GM19324 (cell line): ENCODE measurements at regions not wholly inside any gene's neighbourhood (a gene's known extent, or its start where the extent isn't known, plus 50 kb on each side); places are given as distances from the start of the nearest gene placed in this dataset.

Experiments
- ATAC-seq: cut with Tn5 transposase; IDR thresholded peaks from one replicate; pipeline ENCODE4 v1.9.1; 2021; ENCODE audit warnings: mild to moderate bottlenecking, moderate library complexity; ENCODE audit not compliant: unreplicated experiment, low FRiP score

DNA sequence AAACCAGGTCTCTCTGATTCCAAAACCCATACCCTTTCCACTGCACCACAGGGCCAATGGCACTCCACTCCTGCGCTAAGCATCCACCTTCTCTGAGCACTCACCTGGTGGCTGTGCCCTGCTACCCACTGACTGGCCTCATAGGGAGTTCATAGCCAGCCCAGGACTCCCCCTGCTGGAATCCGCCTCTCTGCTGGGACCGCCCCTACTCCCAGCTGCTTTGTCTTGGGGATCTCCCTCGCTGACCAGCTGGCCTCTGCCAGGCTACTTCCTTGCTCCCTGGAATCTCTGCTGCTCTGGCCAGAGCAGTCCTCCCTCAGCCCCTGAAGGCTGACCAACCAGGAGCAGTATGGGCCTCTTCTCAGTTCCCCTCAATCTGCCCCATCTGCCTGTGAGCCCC, 129.7 kb downstream of the FAXC start:
- ATAC-seq = no peak

DNA sequence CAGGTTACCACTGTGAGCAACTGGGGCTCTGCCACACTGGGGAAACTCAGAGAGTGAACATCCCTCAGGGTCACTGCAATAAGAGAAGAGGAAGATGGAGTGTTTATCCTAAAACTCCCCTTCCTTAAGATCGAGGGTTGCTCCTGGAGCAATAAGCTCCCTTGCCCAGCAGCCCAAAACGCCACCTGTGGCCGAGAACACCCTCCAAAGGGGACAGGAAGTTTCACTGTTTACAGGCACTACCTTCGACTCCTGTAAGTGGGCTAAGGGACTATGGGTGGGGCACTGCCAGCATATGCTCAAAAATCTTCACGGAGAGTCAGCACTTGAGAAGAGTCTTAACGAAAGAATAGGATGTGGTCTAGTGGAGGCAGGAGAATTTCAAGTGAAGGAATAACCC, 132.5 kb downstream of the FAXC start:
- no peak for ATAC-seq

DNA sequence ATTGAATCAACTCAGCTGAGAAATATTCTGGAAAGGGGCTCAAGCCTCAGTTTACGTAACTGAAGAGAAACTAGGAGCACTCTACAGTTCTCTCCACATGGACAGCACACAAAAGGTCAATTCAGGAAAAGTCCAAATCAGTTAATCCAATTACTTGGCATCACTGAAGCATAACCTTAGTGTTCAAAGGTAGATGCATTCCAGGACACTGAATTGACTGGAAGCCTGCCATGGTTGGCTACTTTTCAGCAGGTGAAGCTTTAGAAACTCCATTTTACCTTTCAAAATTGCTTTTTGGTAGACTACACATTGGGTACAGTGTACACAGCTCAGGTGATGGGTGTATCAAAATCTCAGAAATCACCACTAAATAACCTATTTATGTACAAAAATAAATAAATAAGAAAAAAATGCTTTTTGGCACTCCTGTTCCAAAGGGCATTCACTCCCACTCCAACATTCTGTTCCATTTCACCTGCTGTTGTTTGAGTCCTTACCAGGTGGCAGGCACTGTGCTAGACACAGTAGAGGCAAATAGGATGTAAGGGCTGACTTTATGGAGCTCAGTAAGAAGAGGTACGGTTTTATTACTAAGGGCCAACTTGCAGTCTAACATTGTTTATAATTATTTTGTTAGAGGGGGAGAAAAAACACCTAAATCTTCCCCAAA, 153.4 kb downstream of the FAXC start:
- no peak for ATAC-seq

DNA sequence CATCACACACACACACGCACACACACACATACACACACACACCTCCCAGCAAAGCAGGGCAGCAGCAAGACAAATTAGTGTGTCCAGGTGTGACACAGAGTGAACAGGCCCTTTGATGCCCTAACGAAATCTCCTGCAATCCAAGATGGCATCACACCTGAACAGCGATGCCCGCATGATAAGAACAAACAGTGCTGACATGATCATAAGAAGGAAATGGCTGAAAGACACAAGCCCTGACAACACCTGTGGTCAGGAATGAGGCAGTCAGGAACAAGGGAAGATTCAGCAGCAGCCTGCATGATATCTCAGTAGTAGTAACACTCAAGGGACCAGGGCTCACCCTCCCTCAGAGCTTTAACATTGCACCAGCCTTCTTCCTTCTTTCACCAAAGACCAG, 156.9 kb downstream of the FAXC start:
- ATAC-seq = no peak

DNA sequence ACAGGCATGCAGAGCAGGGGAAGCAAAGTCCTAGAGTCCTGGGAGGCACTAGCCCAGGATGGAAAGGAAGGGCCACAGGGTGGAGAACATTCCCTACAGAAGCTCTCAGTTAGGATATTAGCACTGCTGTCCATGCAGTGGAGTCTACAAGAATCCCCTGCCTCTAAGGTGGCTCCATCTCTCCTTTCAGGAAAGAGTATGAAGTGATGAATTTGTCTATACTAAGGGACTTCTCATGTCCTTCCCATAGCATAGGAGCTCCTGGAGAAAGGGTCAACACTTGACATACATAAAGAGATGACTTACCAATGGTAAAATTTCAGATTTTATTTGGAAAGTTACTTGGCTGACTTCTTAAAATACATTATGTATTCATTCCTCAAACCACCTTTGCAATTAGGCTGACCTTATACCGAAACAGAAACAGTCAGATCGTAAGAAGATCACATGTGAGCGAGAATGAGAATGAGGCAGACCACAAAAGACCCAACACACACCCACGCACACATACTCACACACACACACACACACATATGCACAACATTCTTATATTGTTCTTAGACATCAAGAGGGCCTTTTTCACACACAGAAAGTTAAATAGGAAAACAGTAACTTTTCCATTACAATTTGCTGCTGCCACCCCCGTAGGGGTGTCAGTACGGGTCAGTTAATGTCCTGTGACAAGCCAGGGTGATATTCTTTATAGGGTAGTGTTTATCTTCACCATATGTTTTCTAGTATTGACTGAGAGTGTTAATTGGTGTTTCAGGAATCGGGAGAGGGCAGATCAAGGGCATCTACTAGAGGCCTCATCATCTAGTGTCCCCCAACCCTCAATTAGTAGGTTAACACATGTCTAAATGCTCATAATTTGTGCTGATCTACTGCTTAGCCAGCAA, 159.4 kb downstream of the FAXC start:
- ATAC-seq = peak; percentile 95

DNA sequence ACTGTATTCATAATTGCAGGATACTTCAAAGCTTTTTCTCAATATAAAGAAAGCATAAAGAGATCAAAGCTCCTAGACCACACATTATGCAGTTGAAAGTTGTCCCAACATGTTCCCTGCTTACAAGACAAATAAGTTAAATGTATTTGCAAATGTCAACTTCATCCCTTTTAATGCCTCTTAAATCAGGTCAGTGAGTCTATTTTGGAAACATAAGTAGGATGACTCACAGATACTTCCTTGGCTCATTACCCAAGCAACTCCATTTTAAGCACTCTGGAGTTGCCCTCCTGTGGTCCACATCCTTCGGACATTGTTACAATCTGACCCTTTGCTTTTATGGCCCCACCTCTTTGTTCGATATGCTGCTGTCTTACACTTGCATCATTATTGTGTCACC, 162.0 kb downstream of the FAXC start:
- no peak for ATAC-seq

DNA sequence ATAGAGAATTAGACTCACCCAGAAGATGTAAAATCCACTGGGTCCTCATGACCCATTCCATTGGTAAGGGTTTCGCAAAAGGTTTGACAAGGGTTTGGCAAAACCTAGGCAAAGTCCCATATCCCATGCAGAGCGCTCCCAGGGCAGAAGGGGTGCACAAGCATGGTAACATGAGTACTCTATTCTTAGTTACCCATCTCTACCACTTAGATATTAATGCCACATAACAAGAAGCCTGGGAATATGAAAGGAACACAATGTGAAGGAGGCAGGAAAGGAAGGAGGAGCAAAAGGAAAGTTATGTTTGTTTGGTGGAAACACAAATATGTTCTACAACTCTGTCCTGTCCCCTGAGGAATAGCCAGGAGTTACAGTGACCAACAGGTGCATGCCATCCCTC, 163.1 kb downstream of the FAXC start:
- ATAC-seq = no peak

DNA sequence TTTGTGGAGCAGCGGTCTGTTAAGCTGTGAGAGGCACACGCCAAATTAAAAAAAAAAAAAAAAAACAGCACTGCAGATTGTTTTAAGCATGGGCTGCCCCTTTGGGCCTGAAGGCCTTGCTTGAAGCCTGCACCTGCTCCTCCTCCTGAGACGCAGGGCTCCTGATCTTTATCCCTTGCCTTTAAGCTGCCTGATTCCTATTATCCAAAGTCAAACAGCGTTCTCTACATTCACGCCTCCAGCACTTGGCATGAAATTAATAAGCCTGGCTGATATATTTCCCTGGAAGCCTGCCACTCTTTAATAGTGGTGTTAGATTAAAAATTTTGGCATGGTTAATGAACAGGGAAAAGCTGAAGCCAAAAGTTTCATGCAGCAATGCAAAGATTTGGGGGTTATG, 163.9 kb downstream of the FAXC start:
- no peak for ATAC-seq

DNA sequence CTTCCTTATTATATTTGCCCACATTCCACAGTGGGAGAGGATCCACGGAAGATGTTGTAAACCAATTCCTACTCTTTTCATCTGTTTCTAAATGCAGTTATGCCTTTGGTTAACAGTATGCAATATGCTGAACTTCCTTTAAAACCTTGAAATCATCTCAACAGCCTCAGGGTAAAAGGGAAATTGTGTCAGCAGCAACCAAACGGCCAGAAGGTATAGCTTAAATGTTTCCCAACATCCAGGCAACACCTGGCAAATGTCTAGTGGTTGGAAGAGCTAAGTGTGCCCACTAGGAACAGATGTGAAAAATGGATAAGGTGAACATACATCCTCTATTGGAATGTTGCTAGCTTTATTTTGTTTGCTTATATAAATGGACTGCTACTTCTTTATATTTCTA, 164.8 kb downstream of the FAXC start:
- ATAC-seq = no peak

DNA sequence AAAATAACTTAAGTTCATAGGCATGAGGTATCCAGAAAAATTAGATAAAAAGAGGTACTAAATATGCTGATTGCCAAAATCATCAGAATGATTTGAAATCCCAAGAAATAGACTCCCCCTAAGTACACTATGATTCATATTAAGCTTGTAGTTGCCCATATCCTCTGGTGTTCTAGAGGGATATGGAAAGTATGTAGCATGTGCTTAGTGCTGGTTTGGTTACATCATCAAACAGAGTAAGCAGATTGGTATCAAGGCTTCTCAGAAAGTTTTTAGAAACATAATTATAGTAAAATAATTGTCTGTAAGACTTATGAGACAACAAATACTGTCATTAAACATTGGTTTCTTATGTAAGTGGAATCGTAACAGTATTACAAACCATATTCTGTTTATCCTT, 166.4 kb downstream of the FAXC start:
- no peak for ATAC-seq

DNA sequence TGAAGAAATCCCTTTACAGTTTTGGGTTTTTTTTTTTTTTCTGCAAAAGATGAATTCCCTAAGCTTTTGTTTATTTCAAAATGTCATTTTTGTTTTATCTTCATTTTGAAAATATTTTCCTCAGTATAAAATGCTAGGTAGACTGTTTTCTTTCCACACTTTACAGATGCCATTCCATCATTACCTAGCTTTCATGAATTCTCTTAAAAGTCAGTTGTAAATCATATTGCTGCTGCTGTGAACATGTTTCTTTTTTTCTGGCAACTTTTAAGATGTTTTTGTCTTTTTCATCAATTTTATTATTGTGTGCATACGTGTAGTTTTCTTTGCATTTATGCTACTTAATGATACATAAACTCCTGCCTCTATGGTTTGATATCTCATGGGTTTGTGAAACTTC, 168.3 kb downstream of the FAXC start:
- no peak for ATAC-seq

DNA sequence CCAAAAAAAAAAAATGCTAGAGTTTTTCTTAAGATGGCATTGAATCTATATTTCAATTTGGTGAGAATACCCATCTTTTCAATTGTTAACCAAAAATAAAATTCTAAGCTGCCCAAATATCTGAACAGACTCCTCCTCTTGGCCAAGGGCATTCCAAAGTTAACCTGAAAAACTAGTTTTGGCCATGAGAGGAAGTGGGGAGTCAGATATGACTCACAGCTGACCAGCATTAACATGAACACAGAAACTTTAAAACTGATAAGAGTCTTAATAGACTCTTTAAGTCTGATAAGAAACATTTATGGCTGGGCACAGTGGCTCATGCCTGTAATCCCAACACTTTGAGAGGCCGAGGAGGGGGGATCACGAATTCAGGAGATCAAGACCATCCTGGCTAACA, 171.3 kb downstream of the FAXC start:
- no peak for ATAC-seq

DNA sequence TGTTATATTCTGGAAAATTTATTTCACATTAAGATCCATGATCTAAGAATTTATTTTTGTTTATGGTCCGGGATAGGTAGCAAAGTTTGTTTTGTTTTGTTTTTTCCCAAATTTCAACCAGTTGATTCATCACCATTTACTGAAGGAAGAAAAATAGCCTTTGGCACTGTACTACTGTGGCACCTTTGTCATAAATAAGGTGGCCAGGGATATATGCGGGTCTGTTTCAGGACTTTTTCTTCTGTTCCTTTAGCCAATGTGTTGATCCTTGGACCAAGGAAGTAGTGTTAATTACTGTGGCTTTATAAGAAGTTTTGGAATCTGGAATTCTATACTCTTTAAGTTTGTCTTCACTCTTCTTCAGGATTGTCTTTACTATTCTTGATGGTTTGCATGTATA, 171.7 kb downstream of the FAXC start:
- no peak for ATAC-seq

DNA sequence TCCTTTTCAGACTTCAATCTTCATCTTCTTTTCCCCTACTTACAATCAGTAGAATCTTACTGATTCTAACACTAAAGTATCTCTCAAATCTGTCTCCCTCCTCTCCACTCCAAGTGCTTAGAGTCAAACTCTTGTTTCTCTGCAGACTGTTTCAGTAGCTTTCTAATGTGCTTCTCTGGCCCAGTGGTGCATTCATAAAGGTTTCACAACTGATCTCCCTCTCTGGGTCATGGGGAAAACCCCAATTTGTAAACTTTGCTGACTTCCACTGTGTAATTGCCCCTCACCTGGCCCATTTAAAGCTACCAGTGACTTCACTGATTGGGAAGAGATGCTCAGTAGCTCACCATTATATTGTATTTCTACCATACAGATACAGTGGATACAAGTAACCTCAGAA, 183.6 kb downstream of the FAXC start:
- ATAC-seq = no peak

DNA sequence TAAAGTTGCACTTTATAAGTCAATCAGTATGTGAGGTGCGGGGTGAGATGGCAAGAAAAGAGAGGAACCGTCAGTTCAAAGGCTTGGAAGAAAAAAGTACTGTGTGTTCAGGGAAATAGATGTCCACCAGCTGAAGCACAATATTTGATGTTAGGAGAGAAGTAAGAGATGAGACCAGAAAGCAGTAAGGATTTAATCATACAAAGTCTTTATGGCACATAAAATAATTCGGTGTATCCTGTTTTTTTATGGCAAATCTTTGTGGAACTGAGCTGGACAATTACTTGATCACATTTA, 197.2 kb downstream of the FAXC start:
- ATAC-seq = no peak

DNA sequence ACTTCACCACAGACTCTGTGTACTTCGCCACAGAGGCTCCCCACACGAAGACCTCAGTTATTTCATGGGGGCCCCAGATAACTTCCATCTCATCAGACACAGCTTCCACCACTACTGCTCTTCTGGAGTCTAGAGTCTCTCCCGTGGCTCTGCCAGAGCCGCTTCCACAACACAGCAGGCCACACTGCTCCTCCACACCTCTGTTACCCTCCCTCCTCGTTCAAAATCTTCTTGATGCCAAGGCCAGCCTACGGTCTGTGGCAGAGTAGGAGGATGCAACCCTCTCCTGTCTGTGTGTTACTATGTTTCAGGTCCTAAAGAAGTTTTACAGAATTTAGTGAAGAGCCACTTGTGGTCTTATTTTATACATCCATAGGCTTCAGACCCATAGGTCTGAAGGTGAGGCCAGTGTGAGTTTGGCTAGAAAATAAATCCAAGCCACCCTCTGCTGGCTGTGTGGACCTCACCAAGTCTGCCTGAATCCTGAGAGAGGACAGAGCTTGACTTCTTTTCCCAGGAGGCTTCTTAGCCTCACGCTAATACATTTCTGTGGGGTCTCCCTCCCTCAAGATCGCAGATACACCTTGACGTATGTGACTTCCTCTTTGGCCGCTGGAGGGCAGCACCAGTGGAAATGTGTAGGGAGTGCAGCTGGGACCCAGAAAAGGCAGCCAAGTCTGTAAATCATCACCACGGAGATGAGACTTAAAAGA, 197.7 kb downstream of the FAXC start:
- peak; percentile 93 for ATAC-seq

DNA sequence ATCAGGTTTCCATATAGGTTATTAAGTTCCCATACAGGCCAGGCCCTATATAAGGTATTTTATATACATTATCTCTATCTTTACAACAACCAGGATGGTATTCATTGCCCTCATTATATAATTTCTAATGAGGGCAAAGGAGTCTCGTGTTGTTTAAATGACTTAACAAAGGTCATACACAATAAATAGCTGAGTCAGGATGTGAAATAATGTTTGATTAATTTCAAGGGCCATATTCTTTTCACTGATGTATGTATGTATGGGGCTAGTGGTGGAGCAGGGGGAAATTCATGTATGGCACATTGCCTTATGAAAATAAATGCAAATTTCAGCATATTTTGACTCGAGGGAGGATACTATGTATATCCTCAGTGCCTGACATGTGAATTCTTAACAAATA, 200.7 kb downstream of the FAXC start:
- no peak for ATAC-seq

DNA sequence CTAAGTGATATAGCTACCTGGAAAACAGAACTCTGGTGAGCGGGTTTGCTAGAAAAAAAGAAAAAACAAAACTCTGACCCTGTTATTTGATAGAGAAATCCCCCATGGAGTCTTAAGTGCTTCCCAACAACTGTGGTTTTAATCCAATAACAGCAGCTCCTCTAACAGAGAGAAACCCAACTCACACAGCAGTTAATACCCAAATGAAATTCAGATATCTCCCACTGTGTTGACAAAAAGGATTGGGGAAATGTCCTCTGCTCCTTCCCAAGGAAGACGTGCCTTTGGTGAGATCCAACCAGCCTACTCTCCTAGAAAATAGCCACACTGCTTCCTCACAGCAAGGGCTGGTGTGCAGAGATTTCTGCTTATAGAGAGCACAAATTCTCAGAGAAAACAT, 200.4 kb upstream of the FBXL4 start:
- ATAC-seq = no peak

DNA sequence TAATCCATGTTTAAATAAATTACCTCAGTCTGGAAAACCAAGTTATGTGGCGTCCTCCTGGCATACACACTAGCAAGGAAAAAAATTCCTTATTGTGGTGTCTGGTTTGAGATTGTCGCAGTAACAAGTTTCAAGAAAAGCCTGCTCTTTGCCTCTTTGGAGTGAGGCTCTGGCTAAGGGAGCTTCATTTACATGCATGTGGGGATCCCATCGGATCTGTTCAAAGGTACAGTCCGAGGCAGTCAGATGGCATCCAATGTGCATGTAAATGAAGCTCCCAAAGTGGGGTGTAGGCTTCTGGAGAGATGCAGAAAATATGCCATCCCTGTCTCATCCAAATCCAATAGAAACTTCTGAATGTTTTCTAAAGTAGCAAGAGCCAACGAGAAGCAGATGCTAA, 199.5 kb upstream of the FBXL4 start:
- ATAC-seq = no peak

DNA sequence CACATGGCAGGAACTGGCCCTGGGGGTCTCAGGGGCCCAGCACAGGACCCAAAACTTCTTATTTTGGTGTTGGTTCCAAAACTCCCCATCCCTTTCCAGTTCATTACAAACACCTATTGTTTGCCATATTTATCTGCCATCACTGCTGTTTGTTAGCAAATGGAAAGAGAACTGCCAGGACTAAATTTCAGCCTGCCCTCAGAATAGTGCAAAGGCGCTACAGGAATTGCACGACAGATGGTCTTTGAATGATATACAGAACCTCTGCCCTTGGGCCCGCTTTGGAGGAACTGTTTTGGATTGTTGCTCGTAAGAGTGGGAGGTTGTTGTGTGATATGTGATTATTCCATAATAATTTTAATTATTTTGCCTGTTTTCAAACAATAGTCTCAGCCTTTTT, 199.0 kb upstream of the FBXL4 start:
- ATAC-seq = no peak

DNA sequence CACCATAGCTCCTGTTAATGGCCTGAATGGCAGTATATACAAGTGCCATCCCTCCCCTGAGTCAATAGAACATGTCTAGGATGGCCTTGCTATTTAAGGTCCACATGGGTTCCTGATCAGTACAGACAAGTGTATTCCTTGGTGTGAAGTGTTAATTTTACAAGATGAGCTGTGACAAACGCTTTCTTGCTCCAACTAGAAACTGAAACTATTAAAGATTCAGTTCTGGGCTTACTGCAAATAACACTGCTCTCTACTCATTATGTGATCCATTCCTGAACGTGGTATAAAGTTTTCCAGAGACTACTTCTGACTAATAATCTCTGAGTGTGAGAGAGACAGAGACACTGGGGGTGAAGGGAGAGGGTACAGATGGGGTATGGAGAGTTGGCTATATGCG, 198.0 kb upstream of the FBXL4 start:
- no peak for ATAC-seq
